ENCODE measurements at regions not wholly inside any gene's neighbourhood (a gene's known extent, or its start where the extent isn't known, plus 50 kb on each side); places are given as distances from the start of the nearest gene placed in this dataset.

- TF ChIP-seq, protein P1, sequence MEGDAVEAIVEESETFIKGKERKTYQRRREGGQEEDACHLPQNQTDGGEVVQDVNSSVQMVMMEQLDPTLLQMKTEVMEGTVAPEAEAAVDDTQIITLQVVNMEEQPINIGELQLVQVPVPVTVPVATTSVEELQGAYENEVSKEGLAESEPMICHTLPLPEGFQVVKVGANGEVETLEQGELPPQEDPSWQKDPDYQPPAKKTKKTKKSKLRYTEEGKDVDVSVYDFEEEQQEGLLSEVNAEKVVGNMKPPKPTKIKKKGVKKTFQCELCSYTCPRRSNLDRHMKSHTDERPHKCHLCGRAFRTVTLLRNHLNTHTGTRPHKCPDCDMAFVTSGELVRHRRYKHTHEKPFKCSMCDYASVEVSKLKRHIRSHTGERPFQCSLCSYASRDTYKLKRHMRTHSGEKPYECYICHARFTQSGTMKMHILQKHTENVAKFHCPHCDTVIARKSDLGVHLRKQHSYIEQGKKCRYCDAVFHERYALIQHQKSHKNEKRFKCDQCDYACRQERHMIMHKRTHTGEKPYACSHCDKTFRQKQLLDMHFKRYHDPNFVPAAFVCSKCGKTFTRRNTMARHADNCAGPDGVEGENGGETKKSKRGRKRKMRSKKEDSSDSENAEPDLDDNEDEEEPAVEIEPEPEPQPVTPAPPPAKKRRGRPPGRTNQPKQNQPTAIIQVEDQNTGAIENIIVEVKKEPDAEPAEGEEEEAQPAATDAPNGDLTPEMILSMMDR (IDR thresholded peaks at IDR 0.05), result no peak
- TF ChIP-seq CHD2 (IDR thresholded peaks at IDR 0.05; ENCODE audit: low read length, partially characterized antibody) (no peak), TCF12 (IDR thresholded peaks at IDR 0.05) (no peak), EZH2phosphoT487 (IDR thresholded peaks at IDR 0.05; ENCODE audit: borderline replicate concordance, low read depth) (no peak), REST (IDR thresholded peaks at IDR 0.05; ENCODE audit: low read depth, low read length) (no peak), USF2 (IDR thresholded peaks at IDR 0.05; ENCODE audit: borderline replicate concordance, low read depth, low read length) (no peak), EP300 (IDR thresholded peaks at IDR 0.05; ENCODE audit: borderline replicate concordance in 1 of 2, low read depth in 1 of 2, low read length in 1 of 2) (no peak), SIN3A (IDR thresholded peaks at IDR 0.05; ENCODE audit: borderline replicate concordance, low read depth, low read length) (no peak), RAD21 (IDR thresholded peaks at IDR 0.05; ENCODE audit: low read length) (no peak), NFIC (IDR thresholded peaks at IDR 0.05; ENCODE audit: borderline replicate concordance) (no peak)
- TF ChIP-seq, protein P2, sequence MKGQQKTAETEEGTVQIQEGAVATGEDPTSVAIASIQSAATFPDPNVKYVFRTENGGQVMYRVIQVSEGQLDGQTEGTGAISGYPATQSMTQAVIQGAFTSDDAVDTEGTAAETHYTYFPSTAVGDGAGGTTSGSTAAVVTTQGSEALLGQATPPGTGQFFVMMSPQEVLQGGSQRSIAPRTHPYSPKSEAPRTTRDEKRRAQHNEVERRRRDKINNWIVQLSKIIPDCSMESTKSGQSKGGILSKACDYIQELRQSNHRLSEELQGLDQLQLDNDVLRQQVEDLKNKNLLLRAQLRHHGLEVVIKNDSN (IDR thresholded peaks at IDR 0.05; ENCODE audit: borderline replicate concordance, low read depth), result no peak
- TF ChIP-seq, protein P3, sequence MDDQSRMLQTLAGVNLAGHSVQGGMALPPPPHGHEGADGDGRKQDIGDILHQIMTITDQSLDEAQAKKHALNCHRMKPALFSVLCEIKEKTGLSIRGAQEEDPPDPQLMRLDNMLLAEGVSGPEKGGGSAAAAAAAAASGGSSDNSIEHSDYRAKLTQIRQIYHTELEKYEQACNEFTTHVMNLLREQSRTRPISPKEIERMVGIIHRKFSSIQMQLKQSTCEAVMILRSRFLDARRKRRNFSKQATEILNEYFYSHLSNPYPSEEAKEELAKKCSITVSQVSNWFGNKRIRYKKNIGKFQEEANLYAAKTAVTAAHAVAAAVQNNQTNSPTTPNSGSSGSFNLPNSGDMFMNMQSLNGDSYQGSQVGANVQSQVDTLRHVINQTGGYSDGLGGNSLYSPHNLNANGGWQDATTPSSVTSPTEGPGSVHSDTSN (IDR thresholded peaks at IDR 0.05), result no peak
These were observed 84.4 kb upstream of the STK26 start for GRCh38 chrX:131938749-131939148.

Measured in SK-N-SH (cell line).